ENCODE measurements at regions not wholly inside any gene's neighbourhood (a gene's known extent, or its start where the extent isn't known, plus 50 kb on each side); places are given as distances from the start of the nearest gene placed in this dataset.

DNA sequence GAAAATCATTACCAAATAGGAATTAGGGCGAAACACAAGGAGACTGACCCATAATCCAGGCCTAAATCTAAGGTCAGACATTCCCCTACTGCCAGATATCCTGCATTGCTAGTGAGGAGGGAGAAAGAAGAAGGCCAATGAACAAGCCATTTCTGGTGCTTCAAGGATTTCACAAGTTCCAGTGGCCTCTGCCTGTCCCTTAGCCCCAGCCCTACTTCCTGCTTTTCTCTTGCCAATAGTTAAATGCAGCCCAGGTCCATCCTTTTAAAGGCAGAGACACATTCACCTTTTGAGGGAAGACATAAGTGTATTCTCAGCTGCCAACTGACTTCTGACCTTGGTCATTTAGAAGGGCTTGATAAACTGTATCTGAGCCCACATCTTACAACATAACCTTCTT is 135.8 kb downstream of the ZNF621 start:
- ATAC-seq (no peak), DNase-seq (no peak)
- no peaks in the 10 kb centered on the region for H3K27me3 ChIP-seq (ENCODE audit: control insufficient read depth, insufficient read depth, low read length)
- peaks cover 0 to 3% of the 10 kb centered on the region in 2 donors for H3K9me3 Mint-ChIP-seq
- no peak overlapping the region for H3K4me3 ChIP-seq (ENCODE audit: low read length)
- H3K36me3 Mint-ChIP-seq: no peaks in the 10 kb centered on the region
- H3K36me3 ChIP-seq (ENCODE audit: control insufficient read depth, insufficient read depth, low read length): no peaks in the 10 kb centered on the region
- no peak overlapping the region for H3K4me3 Mint-ChIP-seq
- WGBS (ENCODE audit: insufficient coverage): 67% methylated on average over 1 of the region's 1 CpG
- intact Hi-C loops (cut with micrococcal nuclease): no loop called here
- peaks cover 12 to 14% of the 10 kb centered on the region in 2 donors for H3K27me3 Mint-ChIP-seq (ENCODE audit: low read depth in 2 of 2)
- H3K27ac ChIP-seq (ENCODE audit: low read length): no peak overlapping the region
- TF ChIP-seq, protein P1, sequence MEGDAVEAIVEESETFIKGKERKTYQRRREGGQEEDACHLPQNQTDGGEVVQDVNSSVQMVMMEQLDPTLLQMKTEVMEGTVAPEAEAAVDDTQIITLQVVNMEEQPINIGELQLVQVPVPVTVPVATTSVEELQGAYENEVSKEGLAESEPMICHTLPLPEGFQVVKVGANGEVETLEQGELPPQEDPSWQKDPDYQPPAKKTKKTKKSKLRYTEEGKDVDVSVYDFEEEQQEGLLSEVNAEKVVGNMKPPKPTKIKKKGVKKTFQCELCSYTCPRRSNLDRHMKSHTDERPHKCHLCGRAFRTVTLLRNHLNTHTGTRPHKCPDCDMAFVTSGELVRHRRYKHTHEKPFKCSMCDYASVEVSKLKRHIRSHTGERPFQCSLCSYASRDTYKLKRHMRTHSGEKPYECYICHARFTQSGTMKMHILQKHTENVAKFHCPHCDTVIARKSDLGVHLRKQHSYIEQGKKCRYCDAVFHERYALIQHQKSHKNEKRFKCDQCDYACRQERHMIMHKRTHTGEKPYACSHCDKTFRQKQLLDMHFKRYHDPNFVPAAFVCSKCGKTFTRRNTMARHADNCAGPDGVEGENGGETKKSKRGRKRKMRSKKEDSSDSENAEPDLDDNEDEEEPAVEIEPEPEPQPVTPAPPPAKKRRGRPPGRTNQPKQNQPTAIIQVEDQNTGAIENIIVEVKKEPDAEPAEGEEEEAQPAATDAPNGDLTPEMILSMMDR (IDR thresholded peaks at IDR 0.05): no peak
- H3K4me1 ChIP-seq (ENCODE audit: control insufficient read depth, insufficient read depth, low read length): no peaks in the 10 kb centered on the region
- no peak overlapping the region for H3K27ac Mint-ChIP-seq
- no peaks in the 10 kb centered on the region for H3K4me1 Mint-ChIP-seq
- no peaks in the 10 kb centered on the region for H3K9me3 ChIP-seq (ENCODE audit: control insufficient read depth, insufficient read depth, low read length)

- peaks cover 3 to 4% of the 10 kb centered on the region in 2 donors for H3K9me3 Mint-ChIP-seq
Measured at GRCh38 chr3:40661284-40661683, 136.5 kb downstream of the ZNF621 start.

DNA sequence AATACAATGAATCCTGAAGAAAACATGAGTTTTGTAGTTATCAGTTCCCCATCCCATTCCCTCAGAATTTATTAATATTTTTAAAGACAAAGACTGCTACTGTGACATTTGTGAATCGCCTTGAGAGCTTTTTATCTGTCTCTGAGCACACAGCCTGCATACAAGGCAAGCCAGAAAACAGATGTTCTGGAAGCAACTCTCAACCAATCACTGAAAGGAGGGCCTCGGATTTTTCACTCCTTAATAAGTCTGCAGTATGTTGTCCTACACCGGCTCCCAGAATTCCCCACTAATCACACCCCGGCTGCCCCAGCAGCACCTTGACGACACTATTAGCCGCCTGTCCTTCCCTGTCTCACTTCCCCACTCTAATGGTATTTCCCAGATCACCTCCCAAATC is 138.5 kb downstream of the ZNF621 start:
- no peaks in the 10 kb centered on the region for H3K36me3 ChIP-seq (ENCODE audit: control insufficient read depth, insufficient read depth, low read length)
- H3K27ac Mint-ChIP-seq: no peak overlapping the region
- DNase-seq: no peak
- peaks cover 0 to 11% of the 10 kb centered on the region in 2 donors for H3K27me3 Mint-ChIP-seq (ENCODE audit: low read depth in 2 of 2)
- peaks cover 0 to 4% of the 10 kb centered on the region in 2 donors for H3K9me3 Mint-ChIP-seq
- TF ChIP-seq, protein P1 (IDR thresholded peaks at IDR 0.05): no peak
- H3K27ac ChIP-seq (ENCODE audit: low read length): no peak overlapping the region
- no peak overlapping the region for H3K4me3 Mint-ChIP-seq
- H3K4me1 ChIP-seq (ENCODE audit: control insufficient read depth, insufficient read depth, low read length): no peaks in the 10 kb centered on the region
- WGBS (ENCODE audit: insufficient coverage): 89% methylated on average over 6 of the region's 6 CpGs
- H3K9me3 ChIP-seq (ENCODE audit: control insufficient read depth, insufficient read depth, low read length): no peaks in the 10 kb centered on the region
- H3K4me3 ChIP-seq (ENCODE audit: low read length): no peak overlapping the region
- H3K4me1 Mint-ChIP-seq: no peaks in the 10 kb centered on the region
- ATAC-seq: no peak
- H3K36me3 Mint-ChIP-seq: no peaks in the 10 kb centered on the region
- H3K27me3 ChIP-seq (ENCODE audit: control insufficient read depth, insufficient read depth, low read length): no peaks in the 10 kb centered on the region
- intact Hi-C loops (cut with micrococcal nuclease): no loop called here

More at GRCh38 chr3:40661284-40661683, 136.5 kb downstream of the ZNF621 start:
- H3K27me3 Mint-ChIP-seq (ENCODE audit: low read depth in 2 of 2): peaks cover 11 to 16% of the 10 kb centered on the region in 2 donors
- WGBS (ENCODE audit: insufficient coverage): 100% methylated on average over 1 of the region's 1 CpG
- Histone ChIP-seq H3K4me3 (ENCODE audit: low read length) (no peak overlapping the region), H3K4me1 (ENCODE audit: control insufficient read depth, insufficient read depth, low read length) (no peaks in the 10 kb centered on the region), H3K9me3 (ENCODE audit: control insufficient read depth, insufficient read depth, low read length) (no peaks in the 10 kb centered on the region), H3K27ac (ENCODE audit: low read length) (no peak overlapping the region), H3K36me3 (ENCODE audit: control insufficient read depth, insufficient read depth, low read length) (no peaks in the 10 kb centered on the region), H3K27me3 (ENCODE audit: control insufficient read depth, insufficient read depth, low read length) (no peaks in the 10 kb centered on the region)
- no peak overlapping the region for H3K27ac Mint-ChIP-seq
- ATAC-seq (no peak), DNase-seq (no peak)
- intact Hi-C loops (cut with micrococcal nuclease): no loop called here
- no peak overlapping the region for H3K4me3 Mint-ChIP-seq
- no peaks in the 10 kb centered on the region for H3K4me1 Mint-ChIP-seq
- TF ChIP-seq, protein P1 (IDR thresholded peaks at IDR 0.05): no peak
- no peaks in the 10 kb centered on the region for H3K36me3 Mint-ChIP-seq

- Histone ChIP-seq H3K36me3 (ENCODE audit: control insufficient read depth, insufficient read depth, low read length) (no peaks in the 10 kb centered on the region), H3K4me1 (ENCODE audit: control insufficient read depth, insufficient read depth, low read length) (no peaks in the 10 kb centered on the region), H3K9me3 (ENCODE audit: control insufficient read depth, insufficient read depth, low read length) (no peaks in the 10 kb centered on the region), H3K27ac (ENCODE audit: low read length) (no peak overlapping the region), H3K4me3 (ENCODE audit: low read length) (no peak overlapping the region), H3K27me3 (ENCODE audit: control insufficient read depth, insufficient read depth, low read length) (no peaks in the 10 kb centered on the region)
- Mint-ChIP-seq H3K36me3 (no peaks in the 10 kb centered on the region), H3K4me3 (no peak overlapping the region), H3K27ac (no peak overlapping the region), H3K9me3 (peaks cover 0 to 4% of the 10 kb centered on the region in 2 donors), H3K27me3 (ENCODE audit: low read depth in 2 of 2) (peaks cover 7% of the 10 kb centered on the region in 2 donors), H3K4me1 (no peaks in the 10 kb centered on the region)
- ATAC-seq: no peak
- no peak for DNase-seq
- intact Hi-C loops (cut with micrococcal nuclease): no loop called here
- 93% methylated on average over 5 of the region's 5 CpGs for WGBS (ENCODE audit: insufficient coverage)
- TF ChIP-seq, protein P1 (IDR thresholded peaks at IDR 0.05): no peak
Measured at GRCh38 chr3:40669176-40669575, 144.4 kb downstream of the ZNF621 start.

Measured in natural killer cell (primary cell).